Activated naive CD4-positive, alpha-beta T cell treated with anti-CD3 and anti-CD28 coated beads, Interleukin-2, amount 50 U/mL, for 24 hours (primary cell): ENCODE measurements at regions not wholly inside any gene's neighbourhood (a gene's known extent, or its start where the extent isn't known, plus 50 kb on each side); places are given as distances from the start of the nearest gene placed in this dataset.

Source experiments
- H3K27ac Mint-ChIP-seq: one replicate; pipeline ENCODE4 v1.8.0; 2021; ENCODE audit warnings: mild to moderate bottlenecking, mixed read lengths
- H3K27me3 Mint-ChIP-seq: one replicate; pipeline ENCODE4 v1.8.0; 2021; ENCODE audit warnings: mixed read lengths
- H3K36me3 Mint-ChIP-seq: one replicate; pipeline ENCODE4 v1.8.0; 2021; ENCODE audit warnings: mixed read lengths
- H3K4me1 Mint-ChIP-seq: one replicate; pipeline ENCODE4 v1.8.0; 2021; ENCODE audit warnings: mixed read lengths
- H3K4me3 Mint-ChIP-seq: one replicate; pipeline ENCODE4 v1.8.0; 2021; ENCODE audit warnings: mild to moderate bottlenecking, mixed read lengths
- H3K9me3 Mint-ChIP-seq: one replicate; pipeline ENCODE4 v1.8.0; 2021; ENCODE audit warnings: mixed read lengths

DNA sequence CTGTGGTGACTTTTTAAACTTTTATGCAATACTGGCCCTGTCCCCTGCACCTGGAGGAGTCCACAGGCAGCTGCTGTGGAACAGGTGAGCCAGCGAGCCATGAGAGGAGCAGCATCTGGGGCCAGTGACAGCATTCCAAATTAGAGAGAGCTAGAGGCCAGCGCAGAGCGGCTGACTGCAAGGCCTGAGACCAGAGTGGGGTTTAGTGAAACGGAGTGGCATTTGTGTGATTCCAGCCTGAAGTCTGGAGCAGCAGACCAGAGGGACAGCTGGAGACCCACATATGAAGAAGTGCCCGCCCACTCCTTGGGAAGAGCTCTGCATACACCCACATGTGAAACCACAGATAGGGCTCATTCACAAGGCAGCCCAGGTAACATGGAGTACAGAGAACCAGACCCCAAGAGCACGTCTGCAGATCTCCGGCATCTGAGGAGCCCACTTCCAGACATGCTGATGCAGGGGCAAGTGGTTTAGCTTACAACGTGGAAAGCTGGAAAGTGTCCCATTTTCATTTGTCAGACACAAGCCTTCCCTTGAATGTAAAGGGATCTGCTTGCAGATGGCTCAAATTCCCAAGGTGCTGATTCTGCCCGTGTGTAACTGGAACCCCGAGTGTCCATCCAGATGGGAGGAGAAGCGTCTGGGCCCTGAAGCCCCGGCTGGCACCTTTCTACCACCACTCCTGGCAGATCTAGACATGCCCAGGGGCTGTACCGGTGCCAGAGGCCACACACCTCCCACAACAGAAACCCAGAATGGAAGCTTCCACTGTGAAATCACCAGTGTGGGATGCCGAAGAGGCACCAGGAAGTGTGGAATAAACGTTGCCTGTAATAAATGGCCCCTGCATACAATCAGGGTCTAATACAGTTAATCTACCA lies 256.0 kb upstream of the TCERG1L start:
- Mint-ChIP-seq H3K27ac (no peak overlapping the region), H3K4me1 (no peaks in the 10 kb centered on the region), H3K9me3 (no peaks in the 10 kb centered on the region), H3K36me3 (no peaks in the 10 kb centered on the region), H3K4me3 (no peak overlapping the region), H3K27me3 (peaks cover 2% of the 10 kb centered on the region)

DNA sequence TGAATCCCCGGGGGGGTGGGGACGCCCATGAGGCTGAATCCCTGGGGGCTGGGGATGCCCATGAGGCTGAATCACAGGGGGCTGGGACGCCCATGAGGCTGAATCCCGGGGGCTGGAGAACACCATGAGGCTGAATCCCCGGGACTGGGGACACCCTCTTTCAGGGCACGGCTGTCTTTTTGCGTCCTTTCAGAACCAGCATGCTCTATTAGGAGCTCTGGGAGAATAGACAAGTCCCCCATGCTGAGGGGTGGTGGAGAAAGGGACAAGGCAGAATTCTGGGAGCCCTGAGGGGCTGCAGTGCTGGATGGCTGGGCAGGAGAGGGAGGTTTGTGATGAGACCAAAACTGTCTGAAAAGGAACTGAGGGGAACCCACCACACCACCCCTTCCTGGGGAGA lies 257.3 kb upstream of the TCERG1L start:
- no peaks in the 10 kb centered on the region for H3K27me3 Mint-ChIP-seq
- no peak overlapping the region for H3K4me3 Mint-ChIP-seq
- no peaks in the 10 kb centered on the region for H3K9me3 Mint-ChIP-seq
- H3K4me1 Mint-ChIP-seq = no peaks in the 10 kb centered on the region
- H3K27ac Mint-ChIP-seq = no peak overlapping the region
- no peaks in the 10 kb centered on the region for H3K36me3 Mint-ChIP-seq

DNA sequence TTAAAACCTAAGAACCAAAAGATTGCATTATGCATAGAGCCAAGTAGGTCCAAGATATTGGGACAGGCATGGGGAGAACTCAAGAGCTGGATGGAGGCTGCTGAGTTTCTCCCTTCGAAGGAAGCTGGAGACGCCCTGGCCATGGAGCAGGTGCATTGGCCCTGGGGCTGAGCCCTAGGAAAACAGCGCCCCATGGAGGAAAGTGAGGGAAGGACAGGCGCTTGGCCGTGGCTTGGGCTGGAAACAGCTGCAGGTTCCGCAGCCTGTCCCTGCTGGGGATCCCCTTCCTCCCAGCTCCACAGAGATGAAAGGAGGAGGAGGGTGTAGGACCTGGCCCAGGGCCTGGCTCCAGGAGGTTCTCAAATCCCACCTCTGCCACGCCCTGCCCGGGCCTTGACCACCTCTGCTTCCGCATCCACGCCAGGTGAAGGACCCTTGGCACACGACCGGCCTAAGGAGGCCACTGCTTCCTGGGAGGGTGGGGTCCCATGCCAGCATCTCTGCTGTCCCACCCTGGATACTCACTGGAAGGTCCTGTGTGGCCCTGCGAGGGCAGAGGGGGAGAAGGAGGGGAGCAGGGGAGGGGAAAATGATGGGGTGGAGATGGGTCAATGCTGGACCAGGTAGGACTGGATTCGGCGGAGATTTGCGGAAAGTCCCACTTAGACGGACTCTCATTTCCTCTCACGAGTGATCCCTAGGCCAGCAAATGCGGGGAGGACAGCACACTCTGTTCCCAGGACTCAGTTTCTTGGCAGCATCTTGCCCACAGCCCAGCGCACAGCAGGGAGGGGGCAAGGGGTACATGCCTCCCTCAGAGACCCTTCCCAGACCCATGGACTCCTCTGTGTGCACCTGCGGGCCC lies 258.6 kb upstream of the TCERG1L start:
- H3K27ac Mint-ChIP-seq = no peak overlapping the region

DNA sequence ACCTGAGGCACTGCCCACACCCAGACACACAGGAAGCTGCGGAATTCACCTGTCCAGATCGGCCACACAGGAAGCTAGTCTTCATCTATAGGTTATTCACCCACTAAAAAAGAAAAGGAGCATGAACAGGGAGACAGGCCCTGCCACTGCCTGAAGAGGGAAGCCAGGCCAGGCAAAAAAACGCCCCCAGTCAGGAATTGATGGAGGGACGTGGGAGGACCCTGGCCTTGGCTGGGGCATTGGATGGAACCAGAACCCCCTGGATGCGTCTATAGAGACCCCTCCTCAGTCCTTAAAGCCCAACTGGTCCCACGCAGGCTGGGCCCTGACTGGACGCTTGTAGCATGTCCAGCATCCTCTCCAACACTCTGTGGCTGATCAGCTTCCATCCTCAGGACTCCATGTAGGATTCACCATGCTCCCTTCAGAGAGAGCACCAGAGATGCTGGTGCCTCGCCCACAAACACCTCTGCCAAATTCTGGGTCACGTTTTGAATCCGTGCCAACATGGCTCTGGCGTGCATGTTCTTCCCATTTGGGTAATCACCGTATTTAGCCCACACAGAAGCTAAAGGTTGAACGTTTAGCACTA lies 259.3 kb upstream of the TCERG1L start:
- no peak overlapping the region for H3K27ac Mint-ChIP-seq
- no peaks in the 10 kb centered on the region for H3K9me3 Mint-ChIP-seq
- H3K36me3 Mint-ChIP-seq = no peaks in the 10 kb centered on the region
- no peak overlapping the region for H3K4me3 Mint-ChIP-seq
- no peaks in the 10 kb centered on the region for H3K4me1 Mint-ChIP-seq
- H3K27me3 Mint-ChIP-seq = no peaks in the 10 kb centered on the region

More for the DNA sequence above, 258.6 kb upstream of the TCERG1L start:
- H3K4me3 Mint-ChIP-seq = no peak overlapping the region
- no peaks in the 10 kb centered on the region for H3K9me3 Mint-ChIP-seq
- no peaks in the 10 kb centered on the region for H3K36me3 Mint-ChIP-seq
- H3K27me3 Mint-ChIP-seq = no peaks in the 10 kb centered on the region
- H3K4me1 Mint-ChIP-seq = no peaks in the 10 kb centered on the region

DNA sequence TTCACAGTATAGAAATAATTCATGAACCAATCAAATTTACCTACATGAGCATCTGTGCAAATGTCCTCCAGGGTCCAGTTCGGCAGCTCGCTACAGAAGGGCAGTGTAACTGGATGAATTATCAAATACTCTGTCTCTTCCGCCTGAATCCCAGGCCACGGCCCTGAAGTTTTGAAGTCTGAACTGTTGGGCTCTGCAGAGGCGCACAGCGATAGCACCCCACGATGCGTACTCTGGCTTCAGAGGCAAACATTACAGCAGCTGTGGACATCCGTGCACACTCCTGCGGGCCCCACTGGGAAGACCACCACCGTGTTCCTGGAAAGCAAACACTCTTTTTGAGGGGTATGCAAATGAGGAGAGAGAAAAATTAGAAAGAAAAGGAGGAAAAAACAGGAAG lies 259.8 kb upstream of the TCERG1L start:
- H3K9me3 Mint-ChIP-seq = no peaks in the 10 kb centered on the region
- H3K4me1 Mint-ChIP-seq = no peaks in the 10 kb centered on the region
- H3K27ac Mint-ChIP-seq = no peak overlapping the region
- H3K27me3 Mint-ChIP-seq = no peaks in the 10 kb centered on the region
- no peaks in the 10 kb centered on the region for H3K36me3 Mint-ChIP-seq
- no peak overlapping the region for H3K4me3 Mint-ChIP-seq

DNA sequence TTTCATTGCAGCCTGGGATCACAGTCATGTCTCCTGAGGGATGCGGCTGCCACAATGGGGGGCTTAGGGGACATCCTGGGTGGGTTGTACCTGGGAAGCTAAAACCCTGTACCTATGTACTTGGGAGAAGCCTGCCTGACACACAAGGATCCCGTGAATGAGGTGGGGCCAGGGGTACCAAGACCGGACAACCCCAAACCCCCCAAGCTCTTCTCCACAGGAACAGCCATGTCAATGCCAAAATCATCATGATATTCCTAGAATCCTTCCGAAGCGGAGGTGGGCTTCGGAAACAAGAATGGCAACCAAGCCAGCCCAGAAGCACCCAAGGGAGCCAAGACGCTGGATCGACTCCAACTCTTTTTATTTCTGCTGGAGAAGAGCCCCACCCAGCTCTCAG lies 260.3 kb upstream of the TCERG1L start:
- H3K36me3 Mint-ChIP-seq = no peaks in the 10 kb centered on the region
- no peaks in the 10 kb centered on the region for H3K9me3 Mint-ChIP-seq
- no peak overlapping the region for H3K27ac Mint-ChIP-seq
- no peaks in the 10 kb centered on the region for H3K4me1 Mint-ChIP-seq
- H3K4me3 Mint-ChIP-seq = no peak overlapping the region
- no peaks in the 10 kb centered on the region for H3K27me3 Mint-ChIP-seq

DNA sequence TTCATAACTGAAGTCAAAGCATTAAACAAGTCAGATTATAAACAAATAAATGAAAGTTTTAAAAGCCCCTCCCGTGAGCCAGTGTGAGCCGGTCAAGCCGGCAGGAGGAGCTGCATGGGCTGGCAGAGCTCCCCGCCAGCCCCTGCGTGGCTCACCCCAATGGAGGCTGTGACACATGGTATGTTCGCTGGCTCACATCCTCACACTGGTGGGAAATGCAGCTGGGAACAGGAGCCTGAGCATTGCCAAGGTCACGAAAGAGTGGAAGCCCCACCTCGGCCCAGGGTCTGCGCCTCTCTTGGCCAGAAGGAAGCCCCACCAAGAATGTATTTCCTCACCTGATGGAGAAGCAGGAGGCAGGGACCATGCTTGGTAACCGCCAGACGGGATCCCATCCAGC lies 261.7 kb upstream of the TCERG1L start:
- Mint-ChIP-seq H3K9me3 (no peaks in the 10 kb centered on the region), H3K36me3 (no peaks in the 10 kb centered on the region), H3K27ac (no peak overlapping the region), H3K4me3 (no peak overlapping the region), H3K27me3 (no peaks in the 10 kb centered on the region), H3K4me1 (no peaks in the 10 kb centered on the region)

DNA sequence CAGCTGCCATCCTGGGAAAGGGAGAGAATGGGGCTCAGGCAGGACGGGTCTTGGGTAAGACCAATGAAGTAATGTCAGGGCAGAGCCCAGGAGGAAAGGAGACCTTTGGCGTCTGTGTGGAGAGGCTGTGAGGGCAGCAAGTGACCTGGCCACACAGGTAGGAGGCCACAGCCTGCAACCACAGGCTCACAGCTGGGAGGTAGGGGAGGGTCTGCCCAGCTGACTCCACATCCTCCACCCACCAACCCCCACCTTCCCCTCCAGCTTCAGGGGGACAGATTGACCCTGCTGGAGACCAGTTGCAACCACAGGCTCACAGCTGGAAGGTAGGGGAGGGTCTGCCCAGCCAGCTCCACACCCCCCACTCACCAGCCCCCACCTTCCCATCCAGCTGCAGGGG lies 262.2 kb upstream of the TCERG1L start:
- H3K27ac Mint-ChIP-seq = no peak overlapping the region
- no peaks in the 10 kb centered on the region for H3K9me3 Mint-ChIP-seq
- no peak overlapping the region for H3K4me3 Mint-ChIP-seq
- H3K27me3 Mint-ChIP-seq = no peaks in the 10 kb centered on the region
- no peaks in the 10 kb centered on the region for H3K4me1 Mint-ChIP-seq
- no peaks in the 10 kb centered on the region for H3K36me3 Mint-ChIP-seq

DNA sequence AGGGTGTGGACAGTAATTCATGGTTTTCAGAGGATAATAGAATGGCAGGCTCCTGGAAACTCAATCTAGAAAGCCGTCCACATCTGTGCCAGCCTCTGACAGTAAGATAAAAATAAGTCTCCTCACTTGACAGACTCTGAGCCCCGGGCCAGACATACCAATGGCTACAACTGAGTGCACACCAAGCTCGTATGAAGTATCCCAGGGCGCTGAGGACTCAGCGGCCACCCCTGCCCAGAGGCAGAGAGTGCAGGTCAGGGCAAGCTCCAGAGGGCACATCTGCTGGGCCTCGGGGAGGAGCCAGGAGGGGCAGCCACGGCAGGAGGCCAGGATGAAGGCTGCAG lies 262.8 kb upstream of the TCERG1L start:
- Mint-ChIP-seq H3K4me3 (no peak overlapping the region), H3K4me1 (no peaks in the 10 kb centered on the region), H3K36me3 (no peaks in the 10 kb centered on the region), H3K9me3 (no peaks in the 10 kb centered on the region), H3K27me3 (no peaks in the 10 kb centered on the region), H3K27ac (no peak overlapping the region)

DNA sequence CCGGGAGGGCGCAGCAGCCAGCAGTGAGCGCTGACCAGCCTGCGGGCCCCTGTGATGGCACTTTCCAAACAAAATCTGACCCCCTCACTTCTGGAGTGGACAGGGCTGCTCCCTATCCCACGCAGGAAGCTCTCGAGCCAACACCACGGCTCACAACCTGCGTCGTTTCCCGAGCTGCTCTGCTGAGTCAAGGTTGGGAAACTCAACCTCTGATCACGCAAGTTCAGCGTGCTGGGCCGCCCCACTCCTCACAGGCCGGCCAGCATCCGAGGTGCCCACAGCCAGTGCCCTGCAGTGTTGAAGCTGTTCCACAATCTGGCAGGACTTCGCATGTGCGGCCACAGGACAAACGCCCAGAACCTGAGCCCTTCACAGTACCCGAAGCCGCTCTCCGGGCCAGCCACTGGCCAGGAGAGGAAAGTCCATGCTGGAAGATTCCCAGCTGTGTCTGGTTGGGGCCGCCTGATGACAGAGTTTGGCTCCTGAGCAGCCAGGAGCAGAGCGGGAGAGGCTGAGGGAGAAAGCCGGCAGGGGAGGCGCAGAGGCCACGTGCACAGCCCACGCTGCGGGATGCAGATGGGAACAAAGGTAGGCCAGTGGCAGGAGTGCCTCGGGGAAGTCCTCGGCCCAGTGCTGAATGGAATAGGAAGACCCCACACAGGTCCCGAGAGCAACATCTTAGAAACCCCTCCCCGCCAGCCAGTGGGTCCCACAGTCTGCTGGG lies 263.3 kb upstream of the TCERG1L start:
- Mint-ChIP-seq H3K4me3 (no peak overlapping the region), H3K9me3 (no peaks in the 10 kb centered on the region), H3K27me3 (no peaks in the 10 kb centered on the region), H3K36me3 (no peaks in the 10 kb centered on the region), H3K4me1 (no peaks in the 10 kb centered on the region), H3K27ac (no peak overlapping the region)

DNA sequence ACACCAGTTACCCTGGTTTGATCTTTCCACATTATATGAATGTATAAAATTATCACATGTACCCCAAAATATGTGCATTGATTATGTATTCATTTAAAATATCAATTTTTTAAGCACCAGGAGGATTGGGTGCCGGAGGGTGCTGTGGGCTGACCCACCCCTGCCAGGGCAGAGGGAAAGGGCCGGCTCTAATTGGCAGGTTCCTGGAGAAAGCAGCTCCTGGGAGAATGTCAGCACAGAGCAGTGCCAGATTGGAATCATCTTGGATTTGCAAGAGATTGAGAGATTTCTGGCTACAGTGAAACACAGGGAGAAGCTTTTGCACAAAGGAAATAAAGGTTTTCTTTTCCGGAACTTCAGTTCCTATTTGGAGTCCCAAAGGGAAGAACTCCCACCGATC lies 264.4 kb upstream of the TCERG1L start:
- no peaks in the 10 kb centered on the region for H3K9me3 Mint-ChIP-seq
- H3K27me3 Mint-ChIP-seq = no peaks in the 10 kb centered on the region
- H3K4me1 Mint-ChIP-seq = no peaks in the 10 kb centered on the region
- no peaks in the 10 kb centered on the region for H3K36me3 Mint-ChIP-seq
- H3K27ac Mint-ChIP-seq = no peak overlapping the region
- no peak overlapping the region for H3K4me3 Mint-ChIP-seq

DNA sequence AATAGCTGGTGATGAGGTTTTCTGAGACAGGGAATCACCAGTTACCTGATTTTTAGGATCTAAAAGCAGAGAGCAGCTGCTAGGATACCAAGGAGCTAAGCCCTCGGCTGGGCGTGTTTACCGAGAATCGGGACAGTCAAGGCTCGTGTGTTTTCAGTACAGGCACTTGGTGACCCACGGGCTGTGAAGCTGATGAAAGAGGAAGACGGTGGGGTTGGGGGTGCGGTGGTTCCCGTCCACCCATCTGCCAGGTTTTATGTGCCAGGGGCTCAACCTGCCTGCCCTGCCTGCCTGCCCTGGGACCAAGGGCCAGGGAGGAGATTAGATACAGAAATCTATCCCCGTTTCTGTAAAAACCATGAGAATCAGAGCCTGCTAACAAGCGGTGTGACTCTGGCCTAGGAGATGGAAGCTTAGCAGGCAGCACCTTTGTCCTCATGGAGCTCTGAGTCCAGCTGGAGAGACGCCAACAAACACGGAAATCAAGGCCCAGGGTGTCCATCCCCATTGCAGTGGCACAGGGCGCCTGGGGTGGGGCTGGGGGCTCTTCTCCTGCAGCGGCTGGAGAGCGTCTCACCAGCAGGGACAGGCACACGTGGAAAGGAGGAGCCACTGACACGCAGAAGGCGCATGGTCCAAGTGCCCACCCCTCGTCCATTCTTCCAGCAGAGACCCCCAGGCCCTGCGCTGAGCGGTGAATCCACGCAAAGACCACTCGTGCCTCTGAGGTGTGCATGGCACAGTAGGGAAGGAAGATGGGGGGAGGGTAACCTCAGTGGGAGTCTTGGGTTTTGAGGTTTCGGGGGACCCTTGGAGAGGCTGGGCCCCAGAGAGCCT lies 265.0 kb upstream of the TCERG1L start:
- Mint-ChIP-seq H3K36me3 (no peaks in the 10 kb centered on the region), H3K27ac (no peak overlapping the region), H3K4me1 (no peaks in the 10 kb centered on the region), H3K27me3 (no peaks in the 10 kb centered on the region), H3K4me3 (no peak overlapping the region), H3K9me3 (no peaks in the 10 kb centered on the region)

DNA sequence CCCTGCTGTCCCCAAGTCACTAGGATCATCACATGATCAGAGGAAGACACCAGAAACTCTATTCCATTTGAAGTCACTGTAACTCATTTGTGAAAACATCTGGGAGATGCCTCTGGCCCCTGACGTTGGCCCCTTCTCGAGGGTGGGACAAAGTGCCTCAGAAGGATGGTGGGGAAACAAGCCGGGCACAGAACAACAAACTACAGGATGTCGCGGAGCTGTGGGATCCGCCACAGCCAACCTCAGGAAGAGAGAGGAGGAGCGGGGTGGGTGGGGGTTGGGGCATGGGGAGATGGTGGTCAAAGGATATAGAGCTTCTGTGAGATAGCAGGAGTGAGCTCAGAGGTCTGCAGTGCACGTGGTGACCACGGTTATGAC lies 265.6 kb upstream of the TCERG1L start:
- H3K36me3 Mint-ChIP-seq = no peaks in the 10 kb centered on the region
- H3K4me3 Mint-ChIP-seq = no peak overlapping the region
- no peaks in the 10 kb centered on the region for H3K9me3 Mint-ChIP-seq
- H3K27me3 Mint-ChIP-seq = no peaks in the 10 kb centered on the region
- H3K27ac Mint-ChIP-seq = no peak overlapping the region
- no peaks in the 10 kb centered on the region for H3K4me1 Mint-ChIP-seq

DNA sequence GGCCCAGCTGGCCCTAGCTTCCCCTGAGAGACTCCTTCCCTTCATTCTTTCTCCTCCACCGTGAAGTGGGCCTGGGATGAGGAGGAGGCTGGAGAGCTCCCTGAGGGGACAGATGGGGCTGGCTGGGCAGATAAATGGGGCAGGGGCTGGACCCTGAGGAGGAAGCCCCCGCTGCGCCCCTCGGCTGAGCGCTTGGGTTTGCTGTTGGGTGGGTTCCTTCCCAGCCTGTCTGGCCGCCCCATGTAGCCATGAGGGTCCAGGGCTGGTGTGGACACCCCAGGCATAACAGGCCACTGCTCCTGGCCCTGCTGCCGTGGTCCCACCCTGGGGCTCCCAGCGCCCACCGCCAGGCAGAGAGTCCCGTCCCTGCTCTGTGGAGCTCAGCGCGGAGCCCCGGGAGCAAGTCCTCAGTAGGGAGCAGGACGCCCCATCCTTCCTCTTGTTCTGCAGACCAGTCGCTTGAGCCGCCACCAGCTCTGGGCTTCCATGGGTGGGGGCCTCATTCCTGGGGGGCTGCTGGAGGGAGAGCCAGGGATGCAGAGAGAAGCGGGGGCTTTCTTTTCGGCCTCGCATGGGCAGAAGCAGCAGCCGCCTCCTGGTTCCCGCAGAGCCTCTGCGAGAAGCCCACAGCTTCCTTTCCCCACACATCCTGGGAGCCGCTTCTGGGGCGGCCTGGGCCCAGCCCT lies 266.4 kb upstream of the TCERG1L start:
- Mint-ChIP-seq H3K27me3 (no peaks in the 10 kb centered on the region), H3K27ac (no peak overlapping the region)

More for the DNA sequence above, 266.4 kb upstream of the TCERG1L start:
- Mint-ChIP-seq H3K4me1 (no peaks in the 10 kb centered on the region), H3K4me3 (no peak overlapping the region), H3K9me3 (no peaks in the 10 kb centered on the region), H3K36me3 (no peaks in the 10 kb centered on the region)
